NT2/D1 (cell line): ENCODE measurements at regions not wholly inside any gene's neighbourhood (a gene's known extent, or its start where the extent isn't known, plus 50 kb on each side); places are given as distances from the start of the nearest gene placed in this dataset.
"Not testable (repeated sequence)": the region's sequence is repeated elsewhere in the genome, so short reads cannot be mapped to it uniquely, and the experiment has no call there.

ENCODE experiments used
- DNase-seq: peaks from one replicate; pipeline ENCODE4 v3.0.0-alpha.2; 2011; ENCODE audit warnings: low read depth, low spot score
- H3K27me3 ChIP-seq: 2 replicates; pipeline ENCODE4 v1.6.0; 2011; ENCODE audit warnings: mild to moderate bottlenecking; ENCODE audit not compliant: insufficient read length, insufficient read depth
- H3K36me3 ChIP-seq: 2 replicates; pipeline ENCODE4 v1.6.1; 2011; ENCODE audit warnings: mild to moderate bottlenecking, low read length, mixed read lengths; ENCODE audit not compliant: insufficient read depth, insufficient read length
- H3K4me1 ChIP-seq: 2 replicates; pipeline ENCODE4 v1.5.1; 2011; ENCODE audit not compliant: insufficient read depth, insufficient read length
- H3K4me3 ChIP-seq: 2 replicates; pipeline ENCODE4 v1.5.1; 2011; ENCODE audit warnings: low read depth; ENCODE audit not compliant: insufficient read length
- H3K9ac ChIP-seq: 2 replicates; pipeline ENCODE4 v1.6.0; 2011; ENCODE audit warnings: low read depth; ENCODE audit not compliant: insufficient read length
- H3K9me3 ChIP-seq: 2 replicates; pipeline ENCODE4 v1.5.1; 2011; ENCODE audit warnings: mild to moderate bottlenecking, low read length; ENCODE audit not compliant: insufficient read depth
- SUZ12 ChIP-seq: IDR thresholded peaks from 2 replicates; pipeline ENCODE4 v1.6.1; 2011; ENCODE audit not compliant: insufficient read length, insufficient read depth; ENCODE audit errors: extremely low read depth
- YY1 ChIP-seq: IDR thresholded peaks from 2 replicates; pipeline ENCODE4 v1.6.1; 2011; ENCODE audit not compliant: insufficient read length, insufficient read depth
- ZNF274 ChIP-seq: IDR thresholded peaks from 2 replicates; pipeline ENCODE4 v1.6.1; 2011; ENCODE audit warnings: mild to moderate bottlenecking, low read depth, low read length

DNA sequence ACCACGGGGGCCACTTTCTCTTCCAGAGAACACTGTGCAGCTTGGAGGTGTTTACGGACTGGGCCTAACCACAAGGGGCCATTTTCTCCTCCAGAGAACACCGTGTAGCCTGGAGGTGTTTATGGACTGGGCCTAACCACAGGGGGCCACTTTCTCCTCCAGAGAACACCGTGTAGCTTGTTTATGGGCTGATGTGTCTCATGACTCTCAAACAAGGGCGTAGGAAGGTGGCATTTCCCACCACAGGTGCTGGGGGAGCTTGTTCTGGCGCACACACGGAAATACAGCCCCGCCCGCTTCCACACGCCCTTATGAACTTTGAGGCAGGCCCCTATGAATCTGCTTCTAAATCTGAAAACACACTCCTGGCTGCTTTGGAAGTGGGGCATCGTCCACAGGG, 174.6 kb upstream of the SFSWAP start:
- Histone ChIP-seq H3K4me1 (peaks cover 6% of the 10 kb centered on the region), H3K9ac (no peak overlapping the region), H3K4me3 (no peak overlapping the region), H3K27me3 (peaks cover 26% of the 10 kb centered on the region), H3K36me3 (no peaks in the 10 kb centered on the region), H3K9me3 (no peaks in the 10 kb centered on the region)
- TF ChIP-seq YY1, result no peak
- no peak for TF ChIP-seq SUZ12
- TF ChIP-seq ZNF274, result no peak
- DNase-seq, result no peak

GRCh38 chr12:131536766-131537165, 174.1 kb upstream of the SFSWAP start:
- no peak for TF ChIP-seq YY1
- no peak for DNase-seq
- no peak overlapping the region for H3K9ac ChIP-seq

DNA sequence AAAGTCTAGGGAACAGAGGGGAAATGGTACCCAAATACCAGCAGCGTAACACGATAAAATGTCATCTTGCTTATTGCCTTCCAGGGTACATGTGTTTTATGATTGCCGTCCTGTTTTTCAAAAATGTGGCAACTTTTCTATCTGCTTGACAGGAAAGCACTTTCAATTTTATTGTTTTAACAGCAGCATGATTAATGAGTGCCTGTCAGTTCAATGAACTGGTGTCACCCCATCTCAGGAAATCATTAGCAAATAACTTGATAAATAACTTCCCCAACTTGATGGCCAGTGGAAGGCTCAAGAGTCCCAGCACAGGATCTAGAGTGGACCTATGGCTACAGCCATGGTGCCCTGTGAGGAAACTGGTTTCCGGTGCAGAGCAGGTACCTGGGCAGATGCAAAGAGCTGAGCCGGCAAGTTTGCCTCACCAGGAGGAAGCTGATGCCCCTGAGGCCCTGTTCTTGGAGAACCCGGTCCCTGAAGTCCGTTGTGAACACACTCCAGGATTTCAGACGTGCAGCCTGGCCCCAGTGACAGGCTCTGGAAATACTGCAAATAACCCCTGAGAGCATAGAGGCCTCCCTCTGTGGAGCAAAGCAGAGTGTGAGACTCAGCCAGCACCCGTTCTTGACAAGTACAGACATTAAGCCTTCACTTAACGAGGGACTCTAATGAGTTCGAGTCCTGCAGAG, 173.5 kb upstream of the SFSWAP start:
- no peak overlapping the region for H3K9ac ChIP-seq
- DNase-seq, result no peak
- H3K4me1 ChIP-seq, result peaks cover 6% of the 10 kb centered on the region
- no peak for TF ChIP-seq SUZ12
- no peak for TF ChIP-seq ZNF274
- TF ChIP-seq YY1, result no peak
- no peaks in the 10 kb centered on the region for H3K9me3 ChIP-seq
- H3K4me3 ChIP-seq, result no peak overlapping the region
- no peaks in the 10 kb centered on the region for H3K36me3 ChIP-seq
- H3K27me3 ChIP-seq, result peaks cover 17% of the 10 kb centered on the region

More at GRCh38 chr12:131536766-131537165, 174.1 kb upstream of the SFSWAP start:
- H3K9me3 ChIP-seq, result no peaks in the 10 kb centered on the region
- H3K4me3 ChIP-seq, result no peak overlapping the region
- peaks cover 6% of the 10 kb centered on the region for H3K4me1 ChIP-seq
- H3K36me3 ChIP-seq, result no peaks in the 10 kb centered on the region
- peaks cover 21% of the 10 kb centered on the region for H3K27me3 ChIP-seq

GRCh38 chr12:131539381-131539780, 171.5 kb upstream of the SFSWAP start:
- TF ChIP-seq SUZ12, result no peak
- TF ChIP-seq YY1, result no peak
- no peak for TF ChIP-seq ZNF274
- Histone ChIP-seq H3K36me3 (no peaks in the 10 kb centered on the region), H3K4me1 (peaks cover 6% of the 10 kb centered on the region), H3K4me3 (no peak overlapping the region), H3K9ac (no peak overlapping the region), H3K9me3 (0 out of 2 replicates have a peak, but pooled peaks cover under 1% of the 10 kb centered on the region), H3K27me3 (peaks cover 3% of the 10 kb centered on the region)
- no peak for DNase-seq

- Histone ChIP-seq H3K27me3 (no peaks in the 10 kb centered on the region), H3K4me3 (no peak overlapping the region), H3K9me3 (peaks cover 8% of the 10 kb centered on the region; the same call in 1 of the 2 replicates), H3K9ac (no peak overlapping the region), H3K36me3 (no peaks in the 10 kb centered on the region), H3K4me1 (peaks cover 5% of the 10 kb centered on the region)
- TF ChIP-seq YY1, result no peak
- TF ChIP-seq SUZ12, result no peak
- TF ChIP-seq ZNF274, result no peak
- DNase-seq, result no peak
Observed at GRCh38 chr12:131540138-131540623, 170.7 kb upstream of the SFSWAP start.

- H3K9ac ChIP-seq, H3K4me3 ChIP-seq, DNase-seq, H3K36me3 ChIP-seq, H3K27me3 ChIP-seq, H3K4me1 ChIP-seq: not testable (repeated sequence)
- H3K9me3 ChIP-seq, result peaks cover 12% of the 10 kb centered on the region; the same call in 1 of the 2 replicates
Observed at GRCh38 chr12:131541512-131541911, 169.4 kb upstream of the SFSWAP start.

DNA sequence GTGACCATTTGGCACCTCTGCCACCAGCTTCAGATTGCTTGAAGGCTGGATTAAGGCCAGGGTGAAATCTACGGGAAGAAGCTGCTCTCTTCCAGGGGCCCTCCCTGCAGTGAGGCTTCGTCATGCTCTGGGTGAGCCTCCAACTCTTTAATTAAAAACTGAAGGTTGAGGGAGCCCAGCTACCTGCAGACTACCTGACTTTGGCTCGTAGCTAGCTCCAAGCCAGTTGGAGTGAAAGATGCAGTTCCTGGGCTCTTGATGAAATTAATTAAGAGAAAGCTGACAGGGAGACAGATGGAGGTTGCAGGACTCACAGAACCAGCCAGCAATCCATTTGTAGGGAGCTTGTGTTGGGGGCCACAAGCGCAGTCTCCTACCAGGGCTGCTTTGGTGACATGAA, 168.5 kb upstream of the SFSWAP start:
- DNase-seq, result no peak
- Histone ChIP-seq H3K4me3 (no peak overlapping the region), H3K9me3 (peaks cover 12% of the 10 kb centered on the region; the same call in 1 of the 2 replicates), H3K9ac (no peak overlapping the region), H3K27me3 (no peaks in the 10 kb centered on the region), H3K36me3 (no peaks in the 10 kb centered on the region), H3K4me1 (peaks cover under 1% of the 10 kb centered on the region)
- TF ChIP-seq SUZ12 (no peak), ZNF274 (no peak), YY1 (no peak)
